ENCODE measurements at regions not wholly inside any gene's neighbourhood (a gene's known extent, or its start where the extent isn't known, plus 50 kb on each side); places are given as distances from the start of the nearest gene placed in this dataset.

DNA sequence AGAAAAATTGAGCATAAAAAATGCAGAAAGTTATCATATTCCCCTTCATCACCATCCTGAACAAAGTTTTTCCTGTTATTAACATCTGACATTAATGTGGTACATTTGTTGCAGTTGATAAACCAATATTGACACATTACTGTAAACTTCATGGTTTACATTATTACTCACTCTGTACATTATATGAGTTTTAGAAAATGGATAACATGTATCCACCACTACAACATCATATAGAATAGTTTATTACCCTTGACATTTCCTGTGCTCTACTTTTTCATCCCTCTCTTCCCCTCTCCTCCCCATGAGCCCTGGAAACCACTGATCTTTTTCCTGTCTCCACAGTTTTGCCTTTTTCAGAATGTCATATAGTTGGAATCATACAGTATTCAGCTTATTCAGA, 618.6 kb upstream of the TMEFF2 start:
- H3K4me3 ChIP-seq (ENCODE audit: insufficient read depth, low read depth, low read length), result no peak overlapping the region
- no peak overlapping the region for H3K27ac ChIP-seq (ENCODE audit: insufficient read depth, low read depth, low read length, poor library complexity, severe bottlenecking)
- peaks cover 15% of the 10 kb centered on the region for H3K4me1 ChIP-seq (ENCODE audit: control insufficient read depth, insufficient read depth, low read length)
- H3K9me3 ChIP-seq (ENCODE audit: control insufficient read depth, low read length), result no peaks in the 10 kb centered on the region
- no peaks in the 10 kb centered on the region for H3K27me3 ChIP-seq (ENCODE audit: control insufficient read depth, insufficient read depth, low read length, poor library complexity, severe bottlenecking)
- H3K36me3 ChIP-seq (ENCODE audit: control insufficient read depth, insufficient read depth, low read length), result no peaks in the 10 kb centered on the region

DNA sequence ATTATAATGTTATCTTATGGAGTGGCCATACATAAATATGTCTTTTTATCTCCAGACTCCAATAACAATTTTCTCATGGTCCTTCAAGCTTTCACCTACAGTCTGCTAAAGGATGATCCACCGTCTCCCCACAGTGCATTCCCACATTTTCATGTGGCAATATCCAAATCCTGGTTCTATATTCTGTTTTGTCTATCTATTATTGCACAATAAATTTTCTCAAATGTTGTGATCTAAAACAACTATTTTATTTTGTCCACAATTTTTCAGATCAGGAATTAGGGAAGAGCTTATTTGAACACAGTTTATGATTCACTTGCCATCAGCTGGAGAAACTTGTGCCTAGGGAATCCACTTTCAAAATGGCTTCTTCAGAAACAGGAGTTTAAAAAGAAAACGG, 614.4 kb upstream of the TMEFF2 start:
- 89 to 93% methylated on average over 1 to 2 of the region's 2 CpGs for WGBS, 2 experiments
- H3K36me3 ChIP-seq (ENCODE audit: control insufficient read depth, insufficient read depth, low read length), result no peaks in the 10 kb centered on the region
- H3K27me3 ChIP-seq (ENCODE audit: control insufficient read depth, insufficient read depth, low read length, poor library complexity, severe bottlenecking), result no peaks in the 10 kb centered on the region
- H3K9me3 ChIP-seq (ENCODE audit: control insufficient read depth, low read length), result no peaks in the 10 kb centered on the region
- no peaks in the 10 kb centered on the region for H3K4me1 ChIP-seq (ENCODE audit: control insufficient read depth, insufficient read depth, low read length)
- H3K4me3 ChIP-seq (ENCODE audit: insufficient read depth, low read depth, low read length), result no peak overlapping the region
- no peak overlapping the region for H3K27ac ChIP-seq (ENCODE audit: insufficient read depth, low read depth, low read length, poor library complexity, severe bottlenecking)

DNA sequence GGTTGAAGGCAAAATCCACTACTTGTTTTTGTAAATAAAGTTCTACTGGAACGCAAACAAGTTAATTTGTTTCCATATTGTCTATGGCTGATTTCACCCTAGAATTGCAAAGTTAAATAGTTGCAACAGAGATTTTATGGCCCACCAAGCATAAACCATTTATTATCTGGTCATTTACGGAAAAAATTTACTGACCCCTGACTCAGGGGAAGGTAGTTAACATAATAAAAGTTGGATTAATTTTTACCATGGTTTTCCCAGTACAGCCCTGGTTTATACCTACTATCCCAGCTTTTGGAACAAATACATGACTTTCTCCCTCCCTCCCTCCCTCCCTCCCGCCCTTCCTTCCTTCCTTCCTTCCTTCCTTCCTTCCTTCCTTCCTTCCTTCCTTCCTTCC, 588.9 kb upstream of the TMEFF2 start:
- no peaks in the 10 kb centered on the region for H3K9me3 ChIP-seq (ENCODE audit: control insufficient read depth, low read length)
- H3K4me3 ChIP-seq (ENCODE audit: insufficient read depth, low read depth, low read length), result no peak overlapping the region
- no peaks in the 10 kb centered on the region for H3K36me3 ChIP-seq (ENCODE audit: control insufficient read depth, insufficient read depth, low read length)
- no peak overlapping the region for H3K27ac ChIP-seq (ENCODE audit: insufficient read depth, low read depth, low read length, poor library complexity, severe bottlenecking)
- H3K27me3 ChIP-seq (ENCODE audit: control insufficient read depth, insufficient read depth, low read length, poor library complexity, severe bottlenecking), result no peaks in the 10 kb centered on the region
- no peaks in the 10 kb centered on the region for H3K4me1 ChIP-seq (ENCODE audit: control insufficient read depth, insufficient read depth, low read length)
- WGBS, 2 experiments, result 80 to 89% methylated on average over 2 of the region's 3 CpGs

DNA sequence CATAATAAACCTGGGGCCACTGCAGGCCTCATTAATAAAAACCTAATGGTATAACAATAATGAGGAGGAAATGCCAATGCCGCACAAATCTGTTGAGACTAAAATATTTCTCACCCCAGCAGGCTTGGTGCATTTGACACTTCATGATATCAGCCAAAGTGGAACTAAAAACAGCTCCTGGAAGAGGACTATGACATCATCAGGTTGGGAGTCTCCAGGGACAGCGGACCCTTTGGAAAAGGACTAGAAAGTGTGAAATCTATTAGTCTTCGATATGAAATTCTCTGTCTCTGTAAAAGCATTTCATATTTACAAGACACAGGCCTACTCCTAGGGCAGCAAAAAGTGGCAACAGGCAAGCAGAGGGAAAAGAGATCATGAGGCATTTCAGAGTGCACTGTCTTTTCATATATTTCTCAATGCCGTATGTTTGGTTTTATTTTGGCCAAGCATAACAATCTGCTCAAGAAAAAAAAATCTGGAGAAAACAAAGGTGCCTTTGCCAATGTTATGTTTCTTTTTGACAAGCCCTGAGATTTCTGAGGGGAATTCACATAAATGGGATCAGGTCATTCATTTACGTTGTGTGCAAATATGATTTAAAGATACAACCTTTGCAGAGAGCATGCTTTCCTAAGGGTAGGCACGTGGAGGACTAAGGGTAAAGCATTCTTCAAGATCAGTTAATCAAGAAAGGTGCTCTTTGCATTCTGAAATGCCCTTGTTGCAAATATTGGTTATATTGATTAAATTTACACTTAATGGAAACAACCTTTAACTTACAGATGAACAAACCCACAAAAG, 580.9 kb upstream of the TMEFF2 start:
- no peaks in the 10 kb centered on the region for H3K27me3 ChIP-seq (ENCODE audit: control insufficient read depth, insufficient read depth, low read length, poor library complexity, severe bottlenecking)
- no peaks in the 10 kb centered on the region for H3K4me1 ChIP-seq (ENCODE audit: control insufficient read depth, insufficient read depth, low read length)
- no peak overlapping the region for H3K4me3 ChIP-seq (ENCODE audit: insufficient read depth, low read depth, low read length)
- no peaks in the 10 kb centered on the region for H3K36me3 ChIP-seq (ENCODE audit: control insufficient read depth, insufficient read depth, low read length)
- 93 to 97% methylated on average over 6 of the region's 6 CpGs for WGBS, 2 experiments
- no peaks in the 10 kb centered on the region for H3K9me3 ChIP-seq (ENCODE audit: control insufficient read depth, low read length)
- no peak overlapping the region for H3K27ac ChIP-seq (ENCODE audit: insufficient read depth, low read depth, low read length, poor library complexity, severe bottlenecking)

DNA sequence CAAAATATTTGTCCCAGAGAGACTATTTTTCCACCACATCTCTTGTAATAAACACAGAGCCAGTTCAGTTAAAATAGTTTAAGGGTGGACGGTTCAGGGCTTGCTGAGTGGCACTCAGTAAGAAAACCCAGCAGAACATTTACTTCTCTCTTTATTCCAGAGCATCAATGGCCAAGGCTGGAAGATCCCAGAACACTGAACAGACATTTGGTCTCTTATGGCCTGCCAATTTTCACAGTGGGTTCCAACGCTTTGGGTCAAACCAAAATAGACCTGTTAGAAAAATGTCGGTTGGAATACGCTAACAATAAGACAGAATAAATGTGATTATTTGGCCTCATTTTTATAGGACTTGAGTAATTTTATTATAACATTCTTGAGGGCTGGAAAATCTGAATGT, 580.3 kb upstream of the TMEFF2 start:
- Histone ChIP-seq H3K27me3 (ENCODE audit: control insufficient read depth, insufficient read depth, low read length, poor library complexity, severe bottlenecking) (no peaks in the 10 kb centered on the region), H3K27ac (ENCODE audit: insufficient read depth, low read depth, low read length, poor library complexity, severe bottlenecking) (no peak overlapping the region), H3K36me3 (ENCODE audit: control insufficient read depth, insufficient read depth, low read length) (no peaks in the 10 kb centered on the region), H3K4me1 (ENCODE audit: control insufficient read depth, insufficient read depth, low read length) (no peaks in the 10 kb centered on the region), H3K9me3 (ENCODE audit: control insufficient read depth, low read length) (no peaks in the 10 kb centered on the region), H3K4me3 (ENCODE audit: insufficient read depth, low read depth, low read length) (no peak overlapping the region)
- WGBS, 2 experiments, result 90 to 96% methylated on average over 4 of the region's 4 CpGs

DNA sequence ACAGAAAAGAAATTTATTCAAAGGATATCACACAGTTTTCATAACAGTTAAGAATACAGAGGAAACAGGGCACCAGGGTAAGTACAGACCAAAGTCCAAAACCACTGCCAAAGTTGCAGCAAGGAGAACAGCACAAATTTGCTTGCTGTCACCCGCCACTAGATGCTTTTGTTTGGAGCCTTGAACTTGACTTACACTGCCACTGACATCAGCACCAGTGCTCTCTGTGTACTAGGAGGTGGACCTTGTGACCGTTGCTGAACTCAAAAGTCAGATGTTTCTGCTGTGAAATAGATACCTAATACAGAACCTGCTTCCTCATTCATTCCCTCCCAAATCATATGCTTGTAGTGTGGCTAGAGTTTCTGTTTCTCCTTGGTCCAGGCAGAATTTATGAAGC, 578.3 kb upstream of the TMEFF2 start:
- no peaks in the 10 kb centered on the region for H3K9me3 ChIP-seq (ENCODE audit: control insufficient read depth, low read length)
- no peaks in the 10 kb centered on the region for H3K4me1 ChIP-seq (ENCODE audit: control insufficient read depth, insufficient read depth, low read length)
- no peaks in the 10 kb centered on the region for H3K27me3 ChIP-seq (ENCODE audit: control insufficient read depth, insufficient read depth, low read length, poor library complexity, severe bottlenecking)
- no peak overlapping the region for H3K27ac ChIP-seq (ENCODE audit: insufficient read depth, low read depth, low read length, poor library complexity, severe bottlenecking)
- no peaks in the 10 kb centered on the region for H3K36me3 ChIP-seq (ENCODE audit: control insufficient read depth, insufficient read depth, low read length)
- H3K4me3 ChIP-seq (ENCODE audit: insufficient read depth, low read depth, low read length), result no peak overlapping the region
- 87 to 96% methylated on average over 2 of the region's 2 CpGs for WGBS, 2 experiments

DNA sequence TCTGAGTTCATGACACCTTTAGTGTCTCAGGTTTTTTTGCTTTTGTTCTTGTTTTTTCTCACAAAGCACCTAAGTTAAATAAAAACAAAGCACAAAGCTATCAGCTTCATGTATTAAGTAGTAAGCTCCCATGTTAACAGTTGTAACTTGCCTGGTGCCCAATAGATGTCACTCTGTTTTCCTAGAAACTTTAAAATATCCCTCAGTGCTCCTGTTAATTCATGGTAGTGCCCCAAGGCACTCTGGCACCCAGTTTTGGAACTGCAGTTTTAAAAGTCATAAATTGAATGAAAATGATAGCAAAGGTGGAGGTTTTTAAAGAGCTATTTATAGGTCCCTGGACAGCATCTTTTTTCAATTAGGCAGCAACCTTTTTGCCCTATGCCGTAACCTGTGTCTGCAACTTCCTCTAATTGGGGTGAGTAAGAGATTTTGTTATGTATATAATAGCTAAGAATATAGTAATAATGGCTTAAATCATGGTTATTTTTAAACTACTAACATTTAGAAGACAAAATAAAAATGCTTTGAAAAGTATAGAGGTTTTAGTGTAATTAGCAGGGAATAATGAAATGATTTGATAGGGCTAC, 555.0 kb upstream of the TMEFF2 start:
- Histone ChIP-seq H3K9me3 (ENCODE audit: control insufficient read depth, low read length) (no peaks in the 10 kb centered on the region), H3K36me3 (ENCODE audit: control insufficient read depth, insufficient read depth, low read length) (no peaks in the 10 kb centered on the region), H3K4me1 (ENCODE audit: control insufficient read depth, insufficient read depth, low read length) (no peaks in the 10 kb centered on the region), H3K4me3 (ENCODE audit: insufficient read depth, low read depth, low read length) (no peak overlapping the region), H3K27me3 (ENCODE audit: control insufficient read depth, insufficient read depth, low read length, poor library complexity, severe bottlenecking) (no peaks in the 10 kb centered on the region), H3K27ac (ENCODE audit: insufficient read depth, low read depth, low read length, poor library complexity, severe bottlenecking) (no peak overlapping the region)
- WGBS, 2 experiments, result no CpG with 5 or more reads among the region's 1 CpG

DNA sequence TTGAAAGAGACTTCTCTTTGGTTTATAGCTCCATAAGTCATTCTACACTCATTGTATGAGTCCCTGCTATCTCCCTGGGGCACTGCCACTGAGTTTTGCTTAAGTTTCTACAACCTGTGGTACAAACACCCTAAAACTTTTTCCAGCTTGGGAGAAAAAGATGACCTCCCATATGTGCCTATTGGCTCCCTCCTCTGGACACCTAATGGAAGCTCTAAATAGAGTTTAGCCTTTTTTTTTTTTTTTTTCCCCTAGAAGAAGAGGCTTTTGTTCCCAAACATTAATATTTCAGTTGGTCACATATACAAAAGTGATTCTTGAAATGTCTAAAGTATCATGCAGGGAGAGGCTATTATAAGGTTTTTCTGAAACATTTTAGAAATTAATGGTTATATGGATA, 547.2 kb upstream of the TMEFF2 start:
- H3K36me3 ChIP-seq (ENCODE audit: control insufficient read depth, insufficient read depth, low read length), result no peaks in the 10 kb centered on the region
- H3K4me1 ChIP-seq (ENCODE audit: control insufficient read depth, insufficient read depth, low read length), result no peaks in the 10 kb centered on the region
- H3K4me3 ChIP-seq (ENCODE audit: insufficient read depth, low read depth, low read length), result no peak overlapping the region
- H3K9me3 ChIP-seq (ENCODE audit: control insufficient read depth, low read length), result no peaks in the 10 kb centered on the region
- no peaks in the 10 kb centered on the region for H3K27me3 ChIP-seq (ENCODE audit: control insufficient read depth, insufficient read depth, low read length, poor library complexity, severe bottlenecking)
- H3K27ac ChIP-seq (ENCODE audit: insufficient read depth, low read depth, low read length, poor library complexity, severe bottlenecking), result no peak overlapping the region

DNA sequence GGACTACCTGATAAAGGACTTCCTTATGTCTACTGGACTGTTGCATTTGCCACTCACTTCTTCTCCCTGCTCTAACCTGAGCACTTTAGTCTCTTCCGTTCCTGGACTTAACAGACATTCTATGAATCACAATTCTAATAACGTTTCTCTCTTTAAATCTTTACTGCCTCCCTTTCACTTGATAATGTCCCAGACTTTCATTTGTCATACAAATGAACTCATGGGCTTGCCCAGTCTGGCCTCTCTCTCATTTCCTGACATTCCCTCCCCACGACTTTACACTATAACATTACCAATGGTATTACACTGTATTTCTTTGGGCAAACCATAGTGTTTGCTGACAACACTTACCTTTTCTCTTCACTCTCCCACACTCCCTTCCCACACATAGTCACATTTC, 540.7 kb upstream of the TMEFF2 start:
- no peaks in the 10 kb centered on the region for H3K36me3 ChIP-seq (ENCODE audit: control insufficient read depth, insufficient read depth, low read length)
- 64 to 70% methylated on average over 3 of the region's 3 CpGs for WGBS, 2 experiments
- no peaks in the 10 kb centered on the region for H3K9me3 ChIP-seq (ENCODE audit: control insufficient read depth, low read length)
- no peaks in the 10 kb centered on the region for H3K4me1 ChIP-seq (ENCODE audit: control insufficient read depth, insufficient read depth, low read length)
- H3K27me3 ChIP-seq (ENCODE audit: control insufficient read depth, insufficient read depth, low read length, poor library complexity, severe bottlenecking), result no peaks in the 10 kb centered on the region
- H3K4me3 ChIP-seq (ENCODE audit: insufficient read depth, low read depth, low read length), result no peak overlapping the region
- no peak overlapping the region for H3K27ac ChIP-seq (ENCODE audit: insufficient read depth, low read depth, low read length, poor library complexity, severe bottlenecking)

DNA sequence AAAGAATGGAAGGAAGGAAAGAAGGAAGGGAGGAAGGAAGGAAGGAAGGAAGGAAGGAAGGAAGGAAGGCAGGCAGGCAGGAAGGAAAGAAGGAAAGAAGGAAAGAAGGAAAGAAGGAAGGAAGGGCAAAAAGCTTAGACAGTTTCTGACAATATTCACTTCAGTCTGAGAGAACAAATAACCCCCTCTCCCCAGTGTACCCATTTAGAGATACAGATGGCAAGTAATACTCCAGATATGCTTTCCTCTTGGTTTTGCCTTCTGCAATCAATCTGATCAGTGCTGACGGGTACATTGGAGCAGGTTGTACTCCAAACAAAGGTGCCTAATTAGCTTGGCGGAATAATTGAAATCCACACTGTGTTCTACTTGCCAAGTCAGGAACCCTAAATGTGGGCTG, 534.6 kb upstream of the TMEFF2 start:
- H3K36me3 ChIP-seq (ENCODE audit: control insufficient read depth, insufficient read depth, low read length), result no peaks in the 10 kb centered on the region

More for the DNA sequence above, 534.6 kb upstream of the TMEFF2 start:
- Histone ChIP-seq H3K9me3 (ENCODE audit: control insufficient read depth, low read length) (no peaks in the 10 kb centered on the region), H3K4me3 (ENCODE audit: insufficient read depth, low read depth, low read length) (no peak overlapping the region), H3K27me3 (ENCODE audit: control insufficient read depth, insufficient read depth, low read length, poor library complexity, severe bottlenecking) (no peaks in the 10 kb centered on the region), H3K27ac (ENCODE audit: insufficient read depth, low read depth, low read length, poor library complexity, severe bottlenecking) (no peak overlapping the region), H3K4me1 (ENCODE audit: control insufficient read depth, insufficient read depth, low read length) (no peaks in the 10 kb centered on the region)
- WGBS, 2 experiments, result 95 to 100% methylated on average over 2 of the region's 2 CpGs
